Adrenal gland (tissue), 5 donors: ENCODE measurements at regions not wholly inside any gene's neighbourhood (a gene's known extent, or its start where the extent isn't known, plus 50 kb on each side); places are given as distances from the start of the nearest gene placed in this dataset.
"Not testable (repeated sequence)": the region's sequence is repeated elsewhere in the genome, so short reads cannot be mapped to it uniquely, and the experiment has no call there.

Experiments
- CTCF ChIP-seq, 6 experiments: fragments of 450-650 bp in 4 of 6; fragments of 200-600 bp in 2 of 6; sonication (generic) in 1 of 6; IDR thresholded peaks; 1 replicate in 5 of 6; 2 replicates in 1 of 6; pipeline versions ENCODE4 v1.5.1 to v1.8.0; 2016 to 2021; ENCODE audit warnings: antibody characterized with exemption in 6 of 6, mild to moderate bottlenecking in 2 of 6, moderate library complexity in 1 of 6
- POLR2A ChIP-seq, 2 donors: fragments of 450-650 bp; IDR thresholded peaks; one replicate each; pipeline ENCODE4 v1.6.1; 2017; ENCODE audit warnings: antibody characterized with exemption in 2 of 2, mild to moderate bottlenecking in 2 of 2, moderate library complexity in 1 of 2
- donor health status: DM: no; HTN: no; CAD: no.

DNA sequence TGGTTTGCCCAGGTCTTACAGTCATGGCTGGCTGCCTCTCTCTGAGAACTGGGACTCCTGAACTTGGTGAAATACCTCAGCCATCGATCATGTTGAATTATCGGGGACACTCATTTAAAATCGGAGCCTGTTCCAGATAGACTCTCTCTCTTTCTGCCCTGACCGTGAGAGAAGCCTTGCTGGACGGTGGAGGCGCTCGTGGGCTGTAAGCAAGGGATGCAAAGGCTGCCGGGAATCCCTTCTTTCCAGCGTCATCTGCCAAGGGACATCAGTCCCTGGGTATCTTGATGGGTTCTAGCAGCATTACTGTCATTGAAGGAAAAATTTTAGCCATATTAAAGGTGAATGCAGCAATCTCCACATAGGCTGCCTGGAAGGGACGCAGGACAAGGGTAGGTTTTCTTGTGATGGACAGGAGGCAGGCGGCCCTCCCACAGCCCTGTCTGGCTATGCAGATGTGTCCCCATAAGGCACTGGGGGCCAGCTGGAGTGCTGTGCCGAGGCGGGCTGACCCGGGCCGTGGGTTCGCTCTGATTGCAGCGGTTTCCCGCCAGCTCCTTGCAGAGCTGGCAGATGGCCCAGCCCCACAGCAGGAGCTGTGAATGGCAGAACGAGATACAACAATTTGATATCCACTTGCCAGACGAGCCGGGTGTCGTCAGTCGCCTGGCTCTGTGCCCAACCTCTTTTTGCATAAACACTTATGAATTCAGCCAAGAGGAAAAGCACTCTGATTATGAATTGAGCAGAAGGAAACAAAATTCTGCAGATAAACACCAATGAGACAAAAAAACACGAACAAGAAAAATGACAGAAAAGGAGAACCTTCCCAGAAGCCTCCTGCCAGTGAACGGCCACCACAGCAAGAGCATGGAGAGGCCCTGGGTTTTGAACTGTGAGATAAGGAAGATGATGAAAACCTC is 151.9 kb upstream of the ALDH3B2 start:
- TF ChIP-seq CTCF, POLR2A (IDR thresholded peaks at IDR 0.05): not testable (repeated sequence)
